ENCODE measurements at regions not wholly inside any gene's neighbourhood (a gene's known extent, or its start where the extent isn't known, plus 50 kb on each side); places are given as distances from the start of the nearest gene placed in this dataset.

DNA sequence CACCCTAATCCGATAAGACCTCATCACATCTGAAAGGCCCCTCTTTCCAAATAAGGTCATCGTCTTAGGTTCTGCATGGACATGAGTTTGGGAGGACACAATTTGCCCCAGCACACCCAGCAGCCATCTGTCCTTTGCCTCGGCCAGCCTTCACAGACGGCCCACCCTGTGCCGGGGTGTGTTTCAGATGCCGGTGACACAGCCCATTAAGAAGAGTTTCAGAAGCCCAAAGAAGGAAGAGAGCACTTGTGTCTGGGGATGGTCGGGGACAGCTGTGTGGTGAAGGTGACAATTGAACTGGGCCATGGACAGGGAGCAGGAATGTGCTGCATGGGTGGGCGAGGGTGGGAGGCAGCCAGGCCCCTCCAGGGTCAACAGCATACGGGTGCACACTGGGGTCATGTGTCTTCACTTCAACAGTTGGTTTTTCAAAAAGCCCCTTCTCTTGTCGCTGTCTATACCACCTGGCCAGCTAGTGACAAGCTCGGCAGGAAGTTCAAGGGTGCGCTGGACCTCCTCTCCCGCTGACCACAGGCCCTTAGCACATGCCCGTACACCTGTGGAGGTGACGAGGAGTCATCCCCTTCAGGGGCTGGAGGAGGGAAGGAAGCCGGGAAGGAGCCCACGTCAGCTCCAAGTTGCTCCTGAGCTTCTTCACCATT lies 183.1 kb downstream of the C16orf95 start:
- H3K4me1 ChIP-seq, result no peaks in the 10 kb centered on the region
- H3K9me3 ChIP-seq, result 0 out of 3 replicates have a peak, but pooled peaks cover 7% of the 10 kb centered on the region
- ATAC-seq (no peak), FAIRE-seq (no peak), DNase-seq (ENCODE audit: low read depth in 1 of 2, low spot score in 1 of 2) (no peak)
- POLR2A ChIA-PET, result no interaction called here
- H3K4me2 ChIP-seq, result no peak overlapping the region
- no peak overlapping the region for H3K4me3 ChIP-seq
- CTCF ChIA-PET, result no interaction called here
- H3K27ac ChIP-seq, result no peak overlapping the region
- TF ChIP-seq, protein P1, sequence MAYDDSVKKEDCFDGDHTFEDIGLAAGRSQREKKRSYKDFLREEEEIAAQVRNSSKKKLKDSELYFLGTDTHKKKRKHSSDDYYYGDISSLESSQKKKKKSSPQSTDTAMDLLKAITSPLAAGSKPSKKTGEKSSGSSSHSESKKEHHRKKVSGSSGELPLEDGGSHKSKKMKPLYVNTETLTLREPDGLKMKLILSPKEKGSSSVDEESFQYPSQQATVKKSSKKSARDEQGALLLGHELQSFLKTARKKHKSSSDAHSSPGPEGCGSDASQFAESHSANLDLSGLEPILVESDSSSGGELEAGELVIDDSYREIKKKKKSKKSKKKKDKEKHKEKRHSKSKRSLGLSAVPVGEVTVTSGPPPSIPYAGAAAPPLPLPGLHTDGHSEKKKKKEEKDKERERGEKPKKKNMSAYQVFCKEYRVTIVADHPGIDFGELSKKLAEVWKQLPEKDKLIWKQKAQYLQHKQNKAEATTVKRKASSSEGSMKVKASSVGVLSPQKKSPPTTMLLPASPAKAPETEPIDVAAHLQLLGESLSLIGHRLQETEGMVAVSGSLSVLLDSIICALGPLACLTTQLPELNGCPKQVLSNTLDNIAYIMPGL (CRISPR knock-in tag; IDR thresholded peaks at IDR 0.05; ENCODE audit: borderline replicate concordance), result no peak
- no peak for TF ChIP-seq CHD4 (IDR thresholded peaks at IDR 0.05; ENCODE audit: borderline replicate concordance)
- no peak for TF ChIP-seq ZSCAN20 (CRISPR knock-in tag; IDR thresholded peaks at IDR 0.05)
- TF ChIP-seq KDM1A (IDR thresholded peaks at IDR 0.05; ENCODE audit: low read depth), result no peak
- no peak for TF ChIP-seq MYC (IDR thresholded peaks at IDR 0.05; ENCODE audit: borderline replicate concordance, low read length)
- TF ChIP-seq, protein P2, sequence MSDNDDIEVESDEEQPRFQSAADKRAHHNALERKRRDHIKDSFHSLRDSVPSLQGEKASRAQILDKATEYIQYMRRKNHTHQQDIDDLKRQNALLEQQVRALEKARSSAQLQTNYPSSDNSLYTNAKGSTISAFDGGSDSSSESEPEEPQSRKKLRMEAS (IDR thresholded peaks at IDR 0.05), result no peak
- 56% methylated on average over 17 of the region's 17 CpGs for WGBS (ENCODE audit: missing lambda C conversion rate)

GRCh38 chr16:87134628-87134995 lies 182.6 kb downstream of the C16orf95 start:
- DNase-seq (ENCODE audit: low read depth in 1 of 2, low spot score in 1 of 2), result no peak
- Histone ChIP-seq H3K4me2 (no peak overlapping the region), H3K4me1 (no peaks in the 10 kb centered on the region), H3K9me3 (0 out of 3 replicates have a peak, but pooled peaks cover 4% of the 10 kb centered on the region), H3K27ac (no peak overlapping the region), H3K4me3 (no peak overlapping the region)
- ChIA-PET CTCF (interaction anchor here (0.8 kb wide), 1 partner anchor 572 kb away, joined by 3 read pairs; no protein-coding TSS in a partner anchor), POLR2A (no interaction called here)
- FAIRE-seq, result no peak
- no peak for ATAC-seq
- TF ChIP-seq HOXB13 (CRISPR knock-in tag; IDR thresholded peaks at IDR 0.05; ENCODE audit: low read depth), result no peak
- no peak for TF ChIP-seq MYC (IDR thresholded peaks at IDR 0.05; ENCODE audit: borderline replicate concordance, low read length)
- TF ChIP-seq, protein P3, sequence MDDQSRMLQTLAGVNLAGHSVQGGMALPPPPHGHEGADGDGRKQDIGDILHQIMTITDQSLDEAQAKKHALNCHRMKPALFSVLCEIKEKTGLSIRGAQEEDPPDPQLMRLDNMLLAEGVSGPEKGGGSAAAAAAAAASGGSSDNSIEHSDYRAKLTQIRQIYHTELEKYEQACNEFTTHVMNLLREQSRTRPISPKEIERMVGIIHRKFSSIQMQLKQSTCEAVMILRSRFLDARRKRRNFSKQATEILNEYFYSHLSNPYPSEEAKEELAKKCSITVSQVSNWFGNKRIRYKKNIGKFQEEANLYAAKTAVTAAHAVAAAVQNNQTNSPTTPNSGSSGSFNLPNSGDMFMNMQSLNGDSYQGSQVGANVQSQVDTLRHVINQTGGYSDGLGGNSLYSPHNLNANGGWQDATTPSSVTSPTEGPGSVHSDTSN (IDR thresholded peaks at IDR 0.05), result no peak
- TF ChIP-seq ZC3H11A (IDR thresholded peaks at IDR 0.05), result no peak
- TF ChIP-seq EP300 (IDR thresholded peaks at IDR 0.05), result no peak
- TF ChIP-seq, protein P1 (CRISPR knock-in tag; IDR thresholded peaks at IDR 0.05; ENCODE audit: borderline replicate concordance), result no peak
- no peak for TF ChIP-seq ZSCAN20 (CRISPR knock-in tag; IDR thresholded peaks at IDR 0.05)
- TF ChIP-seq SREBF2 (IDR thresholded peaks at IDR 0.05), result no peak
- no peak for TF ChIP-seq RCOR1 (IDR thresholded peaks at IDR 0.05; ENCODE audit: low read depth, low read length)
- TF ChIP-seq FOSL2 (IDR thresholded peaks at IDR 0.05), result no peak
- TF ChIP-seq FOSL2 (CRISPR knock-in tag; IDR thresholded peaks at IDR 0.05), result no peak
- no peak for TF ChIP-seq TFCP2L1 (CRISPR knock-in tag; IDR thresholded peaks at IDR 0.05)
- TF ChIP-seq, protein P4, sequence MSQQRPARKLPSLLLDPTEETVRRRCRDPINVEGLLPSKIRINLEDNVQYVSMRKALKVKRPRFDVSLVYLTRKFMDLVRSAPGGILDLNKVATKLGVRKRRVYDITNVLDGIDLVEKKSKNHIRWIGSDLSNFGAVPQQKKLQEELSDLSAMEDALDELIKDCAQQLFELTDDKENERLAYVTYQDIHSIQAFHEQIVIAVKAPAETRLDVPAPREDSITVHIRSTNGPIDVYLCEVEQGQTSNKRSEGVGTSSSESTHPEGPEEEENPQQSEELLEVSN (IDR thresholded peaks at IDR 0.05; ENCODE audit: borderline replicate concordance, low read depth), result no peak
- TF ChIP-seq NPAS2 (CRISPR knock-in tag; IDR thresholded peaks at IDR 0.05; ENCODE audit: borderline replicate concordance), result no peak
- no peak for TF ChIP-seq FOXS1 (CRISPR knock-in tag; IDR thresholded peaks at IDR 0.05)
- no peak for TF ChIP-seq ATOH8 (CRISPR knock-in tag; IDR thresholded peaks at IDR 0.05; ENCODE audit: low read depth)
- TF ChIP-seq FOSB (CRISPR knock-in tag; IDR thresholded peaks at IDR 0.05), result no peak
- no peak for TF ChIP-seq USF2 (IDR thresholded peaks at IDR 0.05)
- no peak for TF ChIP-seq JUN (IDR thresholded peaks at IDR 0.05)
- WGBS (ENCODE audit: missing lambda C conversion rate), result 67% methylated on average over 7 of the region's 7 CpGs

Measured in A549 (cell line).